Globus pallidus (tissue), 1 donor: ENCODE measurements at regions not wholly inside any gene's neighbourhood (a gene's known extent, or its start where the extent isn't known, plus 50 kb on each side); places are given as distances from the start of the nearest gene placed in this dataset.

Experiments used
- DNase-seq: peaks from one replicate; pipeline ENCODE4 v3.0.0-alpha.2; 2015; ENCODE audit warnings: low spot score

DNA sequence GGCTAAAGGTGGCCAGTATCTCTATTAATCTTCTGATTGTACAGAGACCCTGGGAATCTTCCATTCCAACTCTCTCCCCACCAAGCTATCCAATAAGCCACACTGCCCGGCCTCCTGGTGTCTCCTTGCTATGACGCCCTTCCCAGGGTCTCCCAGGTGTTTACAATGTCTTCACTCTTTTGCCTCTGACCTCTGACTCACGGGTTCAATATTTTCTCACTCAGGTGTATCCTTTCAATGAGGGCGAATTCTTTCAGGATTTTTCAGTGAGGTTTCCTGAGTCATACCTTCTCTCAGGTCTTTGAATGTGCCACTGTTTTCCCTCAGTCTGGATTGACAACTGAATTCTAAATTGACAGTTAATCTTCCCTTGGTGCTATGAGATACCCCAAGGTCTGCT lies 53.7 kb upstream of the IRX4 start:
- no peak for DNase-seq

DNA sequence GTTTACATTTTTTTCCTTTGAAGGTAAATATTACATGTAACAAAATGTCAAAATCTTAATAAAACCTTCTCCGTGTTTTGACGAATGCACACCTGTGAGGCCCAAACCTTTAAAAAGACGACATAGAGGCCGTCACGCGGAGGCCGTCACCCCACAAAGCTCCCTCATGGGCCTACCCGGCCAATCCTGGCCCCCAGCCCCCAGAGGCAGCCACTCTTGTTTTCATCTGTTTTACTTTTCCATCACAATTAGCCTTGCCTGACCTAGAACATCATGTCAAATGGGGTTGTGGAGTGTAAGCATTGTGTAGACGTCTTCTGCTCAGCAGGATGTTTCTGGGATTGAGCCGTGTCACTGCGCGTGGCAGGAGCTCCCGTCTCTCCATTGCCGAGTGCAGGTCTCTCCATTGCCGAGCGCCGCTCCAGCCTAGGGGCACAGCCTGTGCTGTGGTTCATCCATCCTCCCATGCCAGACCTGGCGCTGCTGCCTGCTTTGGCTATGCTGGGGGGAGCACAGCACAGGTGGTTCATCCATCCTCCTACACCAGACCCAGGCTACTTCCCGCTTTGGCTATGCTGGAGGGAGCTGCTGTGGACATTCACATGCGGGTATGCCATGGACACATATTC lies 52.2 kb upstream of the IRX4 start:
- no peak for DNase-seq

DNA sequence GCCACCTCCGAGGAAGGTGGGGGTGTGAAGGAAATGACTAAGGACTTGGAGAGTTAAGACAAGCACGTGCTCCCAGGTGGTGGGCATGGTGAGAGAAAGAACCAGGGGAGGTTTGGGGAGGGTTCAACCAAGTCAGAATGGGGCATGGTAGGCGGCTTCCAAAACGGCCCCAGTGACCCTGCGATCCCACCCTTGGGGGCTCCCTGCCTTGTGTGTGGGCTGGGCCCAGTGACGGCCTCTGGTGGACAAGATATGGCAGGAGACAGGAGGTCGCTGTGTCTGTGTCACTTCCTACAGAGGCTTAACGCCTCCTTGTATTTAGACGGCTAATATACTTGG lies 51.3 kb upstream of the IRX4 start:
- DNase-seq, result no peak

DNA sequence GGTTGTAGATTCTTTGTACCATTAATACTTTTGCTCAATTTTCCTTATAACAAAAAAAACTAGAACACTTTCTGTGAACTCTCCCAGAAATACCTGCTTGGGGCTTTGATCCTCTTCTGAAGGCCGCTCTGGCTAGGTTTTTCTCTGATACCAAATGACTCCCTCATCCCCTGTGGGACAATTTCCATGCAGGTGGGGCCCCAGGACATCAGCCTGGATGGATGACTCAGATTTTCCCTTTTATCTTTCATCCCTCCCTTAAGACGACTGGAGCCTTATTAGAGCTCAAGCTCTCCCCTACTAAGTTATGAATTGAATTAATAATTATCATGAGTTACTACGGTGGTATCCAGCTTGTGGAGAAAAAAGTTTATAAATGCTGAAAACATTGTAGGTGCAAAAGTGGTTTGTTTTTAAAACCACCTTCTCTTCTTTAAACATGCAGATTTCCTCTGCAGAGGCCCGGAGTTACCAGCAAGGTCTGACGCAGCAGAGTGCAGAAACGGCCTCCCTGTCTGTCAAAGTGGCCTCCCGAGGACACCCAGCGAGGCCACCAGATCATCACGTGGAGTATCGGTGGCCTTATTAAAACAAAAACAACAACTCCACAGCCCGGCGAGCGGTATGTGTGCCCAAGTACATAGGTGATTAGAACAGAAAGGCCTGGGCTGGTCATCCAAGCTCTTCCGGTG lies 50.8 kb upstream of the IRX4 start:
- DNase-seq, result no peak
